Mammary epithelial cell (primary cell): ENCODE measurements at regions not wholly inside any gene's neighbourhood (a gene's known extent, or its start where the extent isn't known, plus 50 kb on each side); places are given as distances from the start of the nearest gene placed in this dataset.

Source experiments
- EZH2 ChIP-seq: IDR thresholded peaks from 2 replicates; pipeline ENCODE4 v1.6.1; 2012; ENCODE audit warnings: low read length, inconsistent platforms, borderline replicate concordance
- TF ChIP-seq, protein P1 (sequence below), 2 donors: IDR thresholded peaks in 1 of 2; conservative IDR thresholded peaks in 1 of 2; 2 replicates each; pipeline ENCODE4 v1.5.1; 2011 to 2012; ENCODE audit warnings: inconsistent platforms in 2 of 2, low read length in 2 of 2, mild to moderate bottlenecking in 2 of 2, control low read depth in 1 of 2, low read depth in 1 of 2; ENCODE audit not compliant: insufficient read depth in 1 of 2; ENCODE audit errors: extremely low read depth in 1 of 2

DNA sequence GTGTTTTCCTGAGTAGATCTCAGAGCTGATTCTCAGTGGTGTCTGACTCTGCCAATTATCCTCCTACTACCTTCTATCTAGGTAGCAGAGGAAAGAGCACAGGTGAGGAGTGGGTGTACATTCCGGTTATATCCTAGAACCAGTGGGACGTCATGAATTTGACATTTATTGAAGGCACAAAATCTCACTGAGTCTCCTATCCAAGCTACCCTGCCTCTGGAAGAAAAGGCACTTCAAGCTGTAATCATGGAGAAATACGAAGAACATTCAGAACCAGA is 952.2 kb downstream of the TUSC7 start:
- TF ChIP-seq, protein P1, sequence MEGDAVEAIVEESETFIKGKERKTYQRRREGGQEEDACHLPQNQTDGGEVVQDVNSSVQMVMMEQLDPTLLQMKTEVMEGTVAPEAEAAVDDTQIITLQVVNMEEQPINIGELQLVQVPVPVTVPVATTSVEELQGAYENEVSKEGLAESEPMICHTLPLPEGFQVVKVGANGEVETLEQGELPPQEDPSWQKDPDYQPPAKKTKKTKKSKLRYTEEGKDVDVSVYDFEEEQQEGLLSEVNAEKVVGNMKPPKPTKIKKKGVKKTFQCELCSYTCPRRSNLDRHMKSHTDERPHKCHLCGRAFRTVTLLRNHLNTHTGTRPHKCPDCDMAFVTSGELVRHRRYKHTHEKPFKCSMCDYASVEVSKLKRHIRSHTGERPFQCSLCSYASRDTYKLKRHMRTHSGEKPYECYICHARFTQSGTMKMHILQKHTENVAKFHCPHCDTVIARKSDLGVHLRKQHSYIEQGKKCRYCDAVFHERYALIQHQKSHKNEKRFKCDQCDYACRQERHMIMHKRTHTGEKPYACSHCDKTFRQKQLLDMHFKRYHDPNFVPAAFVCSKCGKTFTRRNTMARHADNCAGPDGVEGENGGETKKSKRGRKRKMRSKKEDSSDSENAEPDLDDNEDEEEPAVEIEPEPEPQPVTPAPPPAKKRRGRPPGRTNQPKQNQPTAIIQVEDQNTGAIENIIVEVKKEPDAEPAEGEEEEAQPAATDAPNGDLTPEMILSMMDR (conservative IDR thresholded peaks at IDR 0.05 in 1 of 2, IDR thresholded peaks at IDR 0.05 in 1 of 2; ENCODE audit: extremely low read depth in 1 of 2, insufficient read depth in 1 of 2, low read depth in 1 of 2, low read length in 2 of 2): no peak
- TF ChIP-seq EZH2: no peak
